ENCODE measurements at regions not wholly inside any gene's neighbourhood (a gene's known extent, or its start where the extent isn't known, plus 50 kb on each side); places are given as distances from the start of the nearest gene placed in this dataset.

GRCh38 chr5:9716838-9717281 is 86.7 kb upstream of the TAS2R1 start:
- no peak for TF ChIP-seq EZH2 (IDR thresholded peaks at IDR 0.05; ENCODE audit: low read length)
- TF ChIP-seq CTCF (optimal IDR thresholded peaks at IDR 0.05 in 1 of 3, IDR thresholded peaks at IDR 0.05 in 1 of 3, conservative IDR thresholded peaks at IDR 0.05 in 1 of 3; ENCODE audit: extremely low read depth in 1 of 3, insufficient read depth in 2 of 3, low read length in 3 of 3) = no peak
